ENCODE measurements at regions not wholly inside any gene's neighbourhood (a gene's known extent, or its start where the extent isn't known, plus 50 kb on each side); places are given as distances from the start of the nearest gene placed in this dataset.

DNA sequence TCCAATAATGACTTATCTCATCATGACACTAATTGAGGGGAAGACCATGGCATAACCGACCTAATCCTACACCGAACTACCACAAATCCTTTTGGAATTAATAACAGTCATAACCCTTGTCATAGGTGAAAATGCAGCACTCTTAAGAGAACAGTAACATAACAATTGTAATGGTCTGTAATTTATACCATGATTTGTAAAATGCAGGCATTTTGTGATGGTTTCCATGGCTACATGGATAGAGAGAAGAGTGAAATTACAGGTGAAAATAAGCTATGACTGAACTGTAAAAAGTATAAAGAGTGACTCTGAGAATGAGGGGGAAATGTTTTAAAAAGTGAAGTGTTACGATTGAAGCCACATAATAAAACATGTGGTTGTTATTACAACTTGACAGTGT lies 494.1 kb upstream of the SLC39A10 start:
- Histone ChIP-seq H3K9me3 (ENCODE audit: control insufficient read depth, insufficient read depth, low read depth, low read length) (no peaks in the 10 kb centered on the region), H3K36me3 (ENCODE audit: control insufficient read depth in 2 of 2, insufficient read depth in 1 of 2, low read length in 2 of 2) (no peaks in the 10 kb centered on the region), H3K4me3 (ENCODE audit: low read depth, low read length) (no peak overlapping the region), H3K4me1 (ENCODE audit: control insufficient read depth, insufficient read depth, low read length) (no peaks in the 10 kb centered on the region), H3K27ac (ENCODE audit: extremely low read depth, low read depth, low read length) (no peak overlapping the region)
- CTCF ChIA-PET, result no interaction called here
- TF ChIP-seq SETDB1 (IDR thresholded peaks at IDR 0.05; ENCODE audit: insufficient read length, low read length) (no peak), ZNF654 (tag by site-specific recombination; IDR thresholded peaks at IDR 0.05; ENCODE audit: low read depth) (no peak), ZNF843 (tag by site-specific recombination; IDR thresholded peaks at IDR 0.05) (no peak), ZNF16 (tag by site-specific recombination; IDR thresholded peaks at IDR 0.05; ENCODE audit: low read depth) (no peak), ZNF280D (tag by site-specific recombination; IDR thresholded peaks at IDR 0.05) (no peak), ZNF274 (IDR thresholded peaks at IDR 0.05; ENCODE audit: low read length) (no peak), ZNF274 (tag by site-specific recombination; IDR thresholded peaks at IDR 0.05; ENCODE audit: borderline replicate concordance) (no peak), ZFP37 (tag by site-specific recombination; IDR thresholded peaks at IDR 0.05) (no peak), ZNF596 (tag by site-specific recombination; IDR thresholded peaks at IDR 0.05) (no peak), ZNF121 (tag by site-specific recombination; IDR thresholded peaks at IDR 0.05) (no peak), ZNF155 (tag by site-specific recombination; IDR thresholded peaks at IDR 0.05) (no peak), ZSCAN16 (tag by site-specific recombination; IDR thresholded peaks at IDR 0.05) (no peak), ZNF202 (tag by site-specific recombination; IDR thresholded peaks at IDR 0.05; ENCODE audit: borderline replicate concordance) (no peak), ZNF169 (tag by site-specific recombination; IDR thresholded peaks at IDR 0.05) (no peak), MZF1 (tag by site-specific recombination; IDR thresholded peaks at IDR 0.05; ENCODE audit: borderline replicate concordance) (no peak), ZNF157 (tag by site-specific recombination; IDR thresholded peaks at IDR 0.05) (no peak), ZNF768 (tag by site-specific recombination; IDR thresholded peaks at IDR 0.05) (no peak), ZNF837 (tag by site-specific recombination; IDR thresholded peaks at IDR 0.05) (no peak), ZNF777 (tag by site-specific recombination; IDR thresholded peaks at IDR 0.05; ENCODE audit: borderline replicate concordance) (no peak)
- TF ChIP-seq, protein P1, sequence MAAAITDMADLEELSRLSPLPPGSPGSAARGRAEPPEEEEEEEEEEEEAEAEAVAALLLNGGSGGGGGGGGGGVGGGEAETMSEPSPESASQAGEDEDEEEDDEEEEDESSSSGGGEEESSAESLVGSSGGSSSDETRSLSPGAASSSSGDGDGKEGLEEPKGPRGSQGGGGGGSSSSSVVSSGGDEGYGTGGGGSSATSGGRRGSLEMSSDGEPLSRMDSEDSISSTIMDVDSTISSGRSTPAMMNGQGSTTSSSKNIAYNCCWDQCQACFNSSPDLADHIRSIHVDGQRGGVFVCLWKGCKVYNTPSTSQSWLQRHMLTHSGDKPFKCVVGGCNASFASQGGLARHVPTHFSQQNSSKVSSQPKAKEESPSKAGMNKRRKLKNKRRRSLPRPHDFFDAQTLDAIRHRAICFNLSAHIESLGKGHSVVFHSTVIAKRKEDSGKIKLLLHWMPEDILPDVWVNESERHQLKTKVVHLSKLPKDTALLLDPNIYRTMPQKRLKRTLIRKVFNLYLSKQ (tag by site-specific recombination; IDR thresholded peaks at IDR 0.05; ENCODE audit: borderline replicate concordance), result no peak
- TF ChIP-seq, protein P2, sequence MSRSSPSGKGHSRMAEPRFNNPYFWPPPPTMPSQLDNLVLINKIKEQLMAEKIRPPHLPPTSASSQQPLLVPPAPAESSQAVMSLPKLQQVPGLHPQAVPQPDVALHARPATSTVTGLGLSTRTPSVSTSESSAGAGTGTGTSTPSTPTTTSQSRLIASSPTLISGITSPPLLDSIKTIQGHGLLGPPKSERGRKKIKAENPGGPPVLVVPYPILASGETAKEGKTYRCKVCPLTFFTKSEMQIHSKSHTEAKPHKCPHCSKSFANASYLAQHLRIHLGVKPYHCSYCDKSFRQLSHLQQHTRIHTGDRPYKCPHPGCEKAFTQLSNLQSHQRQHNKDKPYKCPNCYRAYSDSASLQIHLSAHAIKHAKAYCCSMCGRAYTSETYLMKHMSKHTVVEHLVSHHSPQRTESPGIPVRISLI (tag by site-specific recombination; IDR thresholded peaks at IDR 0.05), result no peak
- POLR2A ChIA-PET, result no interaction called here

- ChIA-PET POLR2A (no interaction called here), CTCF (no interaction called here)
- no peak for TF ChIP-seq ZSCAN5A (tag by site-specific recombination; IDR thresholded peaks at IDR 0.05)
- TF ChIP-seq, protein P3, sequence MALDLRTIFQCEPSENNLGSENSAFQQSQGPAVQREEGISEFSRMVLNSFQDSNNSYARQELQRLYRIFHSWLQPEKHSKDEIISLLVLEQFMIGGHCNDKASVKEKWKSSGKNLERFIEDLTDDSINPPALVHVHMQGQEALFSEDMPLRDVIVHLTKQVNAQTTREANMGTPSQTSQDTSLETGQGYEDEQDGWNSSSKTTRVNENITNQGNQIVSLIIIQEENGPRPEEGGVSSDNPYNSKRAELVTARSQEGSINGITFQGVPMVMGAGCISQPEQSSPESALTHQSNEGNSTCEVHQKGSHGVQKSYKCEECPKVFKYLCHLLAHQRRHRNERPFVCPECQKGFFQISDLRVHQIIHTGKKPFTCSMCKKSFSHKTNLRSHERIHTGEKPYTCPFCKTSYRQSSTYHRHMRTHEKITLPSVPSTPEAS (tag by site-specific recombination; IDR thresholded peaks at IDR 0.05), result no peak
- TF ChIP-seq ZNF433 (tag by site-specific recombination; IDR thresholded peaks at IDR 0.05; ENCODE audit: low read depth), result no peak
- no peak for TF ChIP-seq ZNF423 (tag by site-specific recombination; IDR thresholded peaks at IDR 0.05)
- TF ChIP-seq ZBTB20 (tag by site-specific recombination; IDR thresholded peaks at IDR 0.05), result no peak
- no peak for TF ChIP-seq ZNF114 (tag by site-specific recombination; IDR thresholded peaks at IDR 0.05)
Measured at GRCh38 chr2:195162194-195162593, 494.8 kb upstream of the SLC39A10 start.

More at GRCh38 chr2:195162194-195162593, 494.8 kb upstream of the SLC39A10 start:
- Histone ChIP-seq H3K4me3 (ENCODE audit: low read depth, low read length) (no peak overlapping the region), H3K4me1 (ENCODE audit: control insufficient read depth, insufficient read depth, low read length) (no peaks in the 10 kb centered on the region), H3K9me3 (ENCODE audit: control insufficient read depth, insufficient read depth, low read depth, low read length) (no peaks in the 10 kb centered on the region), H3K27ac (ENCODE audit: extremely low read depth, low read depth, low read length) (no peak overlapping the region), H3K36me3 (ENCODE audit: control insufficient read depth in 2 of 2, insufficient read depth in 1 of 2, low read length in 2 of 2) (no peaks in the 10 kb centered on the region)
